ENCODE measurements at regions not wholly inside any gene's neighbourhood (a gene's known extent, or its start where the extent isn't known, plus 50 kb on each side); places are given as distances from the start of the nearest gene placed in this dataset.

DNA sequence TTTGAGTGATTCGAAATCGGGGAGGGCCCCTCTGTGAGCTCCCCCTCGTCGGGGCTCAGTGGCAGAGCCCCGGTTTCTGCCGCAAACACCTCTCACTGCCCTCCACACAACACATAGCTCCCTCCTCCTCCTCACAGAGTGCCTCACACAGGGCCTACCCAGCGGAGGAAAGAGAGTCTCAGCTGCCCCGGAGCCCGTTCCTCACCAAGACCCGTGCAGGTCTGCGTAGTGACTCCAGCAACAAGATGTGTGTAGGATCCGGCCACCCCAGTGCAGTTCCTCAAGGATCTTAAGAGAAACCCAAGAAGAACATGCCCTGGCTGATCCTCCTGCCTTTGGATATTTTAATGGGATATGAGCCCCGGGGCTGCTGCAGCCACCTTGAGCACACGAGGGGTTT, 238.4 kb downstream of the BRD1 start:
- TF ChIP-seq POLR2AphosphoS5 (IDR thresholded peaks at IDR 0.05; ENCODE audit: borderline replicate concordance, low read depth, low read length) (no peak), EZH2 (IDR thresholded peaks at IDR 0.05) (no peak), FOXP2 (optimal IDR thresholded peaks at IDR 0.05; ENCODE audit: control extremely low read depth, extremely low read length, insufficient read depth) (no peak)
